ENCODE measurements at regions not wholly inside any gene's neighbourhood (a gene's known extent, or its start where the extent isn't known, plus 50 kb on each side); places are given as distances from the start of the nearest gene placed in this dataset.

DNA sequence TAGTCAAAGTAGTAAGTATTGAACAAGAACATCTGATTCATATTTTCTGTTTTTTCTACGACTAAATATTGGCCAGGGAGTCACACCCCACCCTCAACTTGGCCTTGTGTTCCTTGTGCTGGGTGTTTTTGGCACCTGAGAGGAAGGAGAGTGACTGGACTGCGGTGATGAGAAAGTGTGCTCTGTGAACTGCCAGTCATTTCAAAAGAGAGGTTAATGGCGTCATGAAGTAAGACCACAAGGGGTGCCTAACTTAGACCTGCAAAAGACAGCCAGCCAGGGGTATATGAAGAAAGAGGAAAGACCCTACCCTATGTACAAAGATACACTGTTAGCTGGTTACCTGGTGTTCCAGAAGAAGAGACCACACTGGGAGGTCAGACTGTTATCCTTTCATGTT lies 58.4 kb upstream of the COL8A1 start:
- TF ChIP-seq POLR2A (IDR thresholded peaks at IDR 0.05) (no peak), CTCF (IDR thresholded peaks at IDR 0.05) (no peak)
